H1 (cell line): ENCODE measurements at regions not wholly inside any gene's neighbourhood (a gene's known extent, or its start where the extent isn't known, plus 50 kb on each side); places are given as distances from the start of the nearest gene placed in this dataset.

Experiments used
- BACH1 ChIP-seq: IDR thresholded peaks from 2 replicates; pipeline ENCODE4 v1.6.1; 2012; ENCODE audit warnings: low read length, improper control_type of control experiment
- CBX8 ChIP-seq: fragments of 300-800, 300-1000 bp; sonication (generic); IDR thresholded peaks from 2 replicates; pipeline ENCODE4 v1.7.1; 2016; ENCODE audit warnings: low read depth, low read length, borderline replicate concordance
- EP300 ChIP-seq, 2 experiments: IDR thresholded peaks; 1 replicate in 1 of 2; 2 replicates in 1 of 2; pipeline ENCODE4 v1.6.1; 2011 to 2012; ENCODE audit warnings: low read depth in 2 of 2, low read length in 2 of 2, mild to moderate bottlenecking in 2 of 2, borderline replicate concordance in 1 of 2, inconsistent platforms in 1 of 2, moderate library complexity in 1 of 2
- GABPA ChIP-seq: IDR thresholded peaks from 2 replicates; pipeline ENCODE4 v1.6.1; 2011; ENCODE audit warnings: mild to moderate bottlenecking, low read length, moderate library complexity, borderline replicate concordance; ENCODE audit not compliant: insufficient read depth
- GTF2F1 ChIP-seq: IDR thresholded peaks from 2 replicates; pipeline ENCODE4 v1.6.1; 2012; ENCODE audit warnings: low read depth, low read length, improper control_type of control experiment, borderline replicate concordance
- RAD21 ChIP-seq, 2 experiments: IDR thresholded peaks in 1 of 2; conservative IDR thresholded peaks in 1 of 2; 2 replicates each; pipeline ENCODE4 v1.6.1; 2011; ENCODE audit warnings: low read depth in 2 of 2, low read length in 2 of 2, improper control_type of control experiment in 1 of 2, inconsistent platforms in 1 of 2, mild to moderate bottlenecking in 1 of 2, moderate library complexity in 1 of 2
- SRF ChIP-seq: IDR thresholded peaks from 2 replicates; pipeline ENCODE4 v1.6.1; 2011; ENCODE audit warnings: mild to moderate bottlenecking, low read depth, low read length, moderate library complexity
- TAF7 ChIP-seq: optimal IDR thresholded peaks from 2 replicates; pipeline ENCODE3; 2011; ENCODE audit warnings: low read depth, mild to moderate bottlenecking, inconsistent platforms, low read length, moderate library complexity, borderline replicate concordance
- TBP ChIP-seq: IDR thresholded peaks from 2 replicates; pipeline ENCODE4 v1.6.1; 2011; ENCODE audit warnings: low read depth, low read length, improper control_type of control experiment
- TF ChIP-seq, protein P1 (sequence below): fragments of 300-600 bp; sonication (generic); IDR thresholded peaks from 2 replicates; pipeline ENCODE4 v1.7.1; 2012; ENCODE audit warnings: low read length, moderate library complexity, mild to moderate bottlenecking, inconsistent platforms; ENCODE audit not compliant: insufficient replicate concordance
- TF ChIP-seq, protein P2 (sequence below): IDR thresholded peaks from 2 replicates; pipeline ENCODE4 v1.6.1; 2011; ENCODE audit warnings: low read depth, mild to moderate bottlenecking, low read length; ENCODE audit not compliant: insufficient read depth

DNA sequence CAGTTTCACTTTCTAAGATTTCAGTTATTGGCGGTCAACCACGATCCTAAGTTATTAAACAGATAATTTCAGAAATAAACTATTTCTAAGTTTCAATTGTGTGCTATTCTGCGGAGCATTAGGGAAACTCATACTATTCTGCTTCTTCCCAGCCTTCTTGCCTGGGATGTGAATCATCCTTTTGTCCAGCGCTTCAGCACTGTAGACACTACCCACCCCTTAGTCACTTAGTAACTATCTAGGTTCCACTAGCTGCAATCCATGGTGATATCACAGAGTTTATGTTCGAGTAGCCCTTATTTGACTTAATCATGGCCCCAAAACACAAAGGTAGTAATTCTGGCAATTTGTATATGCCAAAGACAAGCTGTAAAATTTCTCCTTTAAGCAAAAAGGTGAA is 279.9 kb upstream of the ADAMTS5 start (continued):
- TF ChIP-seq, protein P1, sequence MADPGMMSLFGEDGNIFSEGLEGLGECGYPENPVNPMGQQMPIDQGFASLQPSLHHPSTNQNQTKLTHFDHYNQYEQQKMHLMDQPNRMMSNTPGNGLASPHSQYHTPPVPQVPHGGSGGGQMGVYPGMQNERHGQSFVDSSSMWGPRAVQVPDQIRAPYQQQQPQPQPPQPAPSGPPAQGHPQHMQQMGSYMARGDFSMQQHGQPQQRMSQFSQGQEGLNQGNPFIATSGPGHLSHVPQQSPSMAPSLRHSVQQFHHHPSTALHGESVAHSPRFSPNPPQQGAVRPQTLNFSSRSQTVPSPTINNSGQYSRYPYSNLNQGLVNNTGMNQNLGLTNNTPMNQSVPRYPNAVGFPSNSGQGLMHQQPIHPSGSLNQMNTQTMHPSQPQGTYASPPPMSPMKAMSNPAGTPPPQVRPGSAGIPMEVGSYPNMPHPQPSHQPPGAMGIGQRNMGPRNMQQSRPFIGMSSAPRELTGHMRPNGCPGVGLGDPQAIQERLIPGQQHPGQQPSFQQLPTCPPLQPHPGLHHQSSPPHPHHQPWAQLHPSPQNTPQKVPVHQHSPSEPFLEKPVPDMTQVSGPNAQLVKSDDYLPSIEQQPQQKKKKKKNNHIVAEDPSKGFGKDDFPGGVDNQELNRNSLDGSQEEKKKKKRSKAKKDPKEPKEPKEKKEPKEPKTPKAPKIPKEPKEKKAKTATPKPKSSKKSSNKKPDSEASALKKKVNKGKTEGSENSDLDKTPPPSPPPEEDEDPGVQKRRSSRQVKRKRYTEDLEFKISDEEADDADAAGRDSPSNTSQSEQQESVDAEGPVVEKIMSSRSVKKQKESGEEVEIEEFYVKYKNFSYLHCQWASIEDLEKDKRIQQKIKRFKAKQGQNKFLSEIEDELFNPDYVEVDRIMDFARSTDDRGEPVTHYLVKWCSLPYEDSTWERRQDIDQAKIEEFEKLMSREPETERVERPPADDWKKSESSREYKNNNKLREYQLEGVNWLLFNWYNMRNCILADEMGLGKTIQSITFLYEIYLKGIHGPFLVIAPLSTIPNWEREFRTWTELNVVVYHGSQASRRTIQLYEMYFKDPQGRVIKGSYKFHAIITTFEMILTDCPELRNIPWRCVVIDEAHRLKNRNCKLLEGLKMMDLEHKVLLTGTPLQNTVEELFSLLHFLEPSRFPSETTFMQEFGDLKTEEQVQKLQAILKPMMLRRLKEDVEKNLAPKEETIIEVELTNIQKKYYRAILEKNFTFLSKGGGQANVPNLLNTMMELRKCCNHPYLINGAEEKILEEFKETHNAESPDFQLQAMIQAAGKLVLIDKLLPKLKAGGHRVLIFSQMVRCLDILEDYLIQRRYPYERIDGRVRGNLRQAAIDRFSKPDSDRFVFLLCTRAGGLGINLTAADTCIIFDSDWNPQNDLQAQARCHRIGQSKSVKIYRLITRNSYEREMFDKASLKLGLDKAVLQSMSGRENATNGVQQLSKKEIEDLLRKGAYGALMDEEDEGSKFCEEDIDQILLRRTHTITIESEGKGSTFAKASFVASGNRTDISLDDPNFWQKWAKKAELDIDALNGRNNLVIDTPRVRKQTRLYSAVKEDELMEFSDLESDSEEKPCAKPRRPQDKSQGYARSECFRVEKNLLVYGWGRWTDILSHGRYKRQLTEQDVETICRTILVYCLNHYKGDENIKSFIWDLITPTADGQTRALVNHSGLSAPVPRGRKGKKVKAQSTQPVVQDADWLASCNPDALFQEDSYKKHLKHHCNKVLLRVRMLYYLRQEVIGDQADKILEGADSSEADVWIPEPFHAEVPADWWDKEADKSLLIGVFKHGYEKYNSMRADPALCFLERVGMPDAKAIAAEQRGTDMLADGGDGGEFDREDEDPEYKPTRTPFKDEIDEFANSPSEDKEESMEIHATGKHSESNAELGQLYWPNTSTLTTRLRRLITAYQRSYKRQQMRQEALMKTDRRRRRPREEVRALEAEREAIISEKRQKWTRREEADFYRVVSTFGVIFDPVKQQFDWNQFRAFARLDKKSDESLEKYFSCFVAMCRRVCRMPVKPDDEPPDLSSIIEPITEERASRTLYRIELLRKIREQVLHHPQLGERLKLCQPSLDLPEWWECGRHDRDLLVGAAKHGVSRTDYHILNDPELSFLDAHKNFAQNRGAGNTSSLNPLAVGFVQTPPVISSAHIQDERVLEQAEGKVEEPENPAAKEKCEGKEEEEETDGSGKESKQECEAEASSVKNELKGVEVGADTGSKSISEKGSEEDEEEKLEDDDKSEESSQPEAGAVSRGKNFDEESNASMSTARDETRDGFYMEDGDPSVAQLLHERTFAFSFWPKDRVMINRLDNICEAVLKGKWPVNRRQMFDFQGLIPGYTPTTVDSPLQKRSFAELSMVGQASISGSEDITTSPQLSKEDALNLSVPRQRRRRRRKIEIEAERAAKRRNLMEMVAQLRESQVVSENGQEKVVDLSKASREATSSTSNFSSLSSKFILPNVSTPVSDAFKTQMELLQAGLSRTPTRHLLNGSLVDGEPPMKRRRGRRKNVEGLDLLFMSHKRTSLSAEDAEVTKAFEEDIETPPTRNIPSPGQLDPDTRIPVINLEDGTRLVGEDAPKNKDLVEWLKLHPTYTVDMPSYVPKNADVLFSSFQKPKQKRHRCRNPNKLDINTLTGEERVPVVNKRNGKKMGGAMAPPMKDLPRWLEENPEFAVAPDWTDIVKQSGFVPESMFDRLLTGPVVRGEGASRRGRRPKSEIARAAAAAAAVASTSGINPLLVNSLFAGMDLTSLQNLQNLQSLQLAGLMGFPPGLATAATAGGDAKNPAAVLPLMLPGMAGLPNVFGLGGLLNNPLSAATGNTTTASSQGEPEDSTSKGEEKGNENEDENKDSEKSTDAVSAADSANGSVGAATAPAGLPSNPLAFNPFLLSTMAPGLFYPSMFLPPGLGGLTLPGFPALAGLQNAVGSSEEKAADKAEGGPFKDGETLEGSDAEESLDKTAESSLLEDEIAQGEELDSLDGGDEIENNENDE, result no peak
- TF ChIP-seq TBP (no peak), EP300 (IDR thresholded peaks at IDR 0.05; ENCODE audit: borderline replicate concordance in 1 of 2, low read depth in 2 of 2, low read length in 2 of 2) (no peak), GTF2F1 (no peak), TAF7 (no peak), BACH1 (no peak), SRF (no peak), GABPA (no peak), RAD21 (IDR thresholded peaks at IDR 0.05 in 1 of 2, conservative IDR thresholded peaks at IDR 0.05 in 1 of 2; ENCODE audit: low read depth in 2 of 2, low read length in 2 of 2) (no peak), CBX8 (no peak)
- TF ChIP-seq, protein P2, sequence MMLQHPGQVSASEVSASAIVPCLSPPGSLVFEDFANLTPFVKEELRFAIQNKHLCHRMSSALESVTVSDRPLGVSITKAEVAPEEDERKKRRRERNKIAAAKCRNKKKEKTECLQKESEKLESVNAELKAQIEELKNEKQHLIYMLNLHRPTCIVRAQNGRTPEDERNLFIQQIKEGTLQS, result no peak
